ENCODE measurements at regions not wholly inside any gene's neighbourhood (a gene's known extent, or its start where the extent isn't known, plus 50 kb on each side); places are given as distances from the start of the nearest gene placed in this dataset.

DNA sequence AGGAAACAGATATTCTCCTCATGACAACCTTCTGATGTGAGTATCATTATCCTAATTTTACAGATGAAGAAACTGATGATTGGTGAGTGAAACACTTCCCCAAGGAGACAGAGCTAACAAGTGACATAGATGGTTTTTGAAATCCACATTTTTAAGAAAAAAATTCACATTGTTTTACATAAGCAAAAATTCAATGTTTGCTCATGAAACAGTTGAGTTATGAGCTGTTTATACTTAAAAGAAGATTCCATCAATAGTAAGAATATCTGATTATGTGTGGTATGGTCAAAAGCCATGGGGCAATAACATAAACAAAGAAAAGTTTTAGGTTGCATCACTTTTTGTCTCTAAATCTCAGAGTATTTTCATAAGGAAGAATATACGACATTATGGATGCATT, 167.9 kb upstream of the PAPPA start:
- DNase-seq (ENCODE audit: low spot score): no peak

DNA sequence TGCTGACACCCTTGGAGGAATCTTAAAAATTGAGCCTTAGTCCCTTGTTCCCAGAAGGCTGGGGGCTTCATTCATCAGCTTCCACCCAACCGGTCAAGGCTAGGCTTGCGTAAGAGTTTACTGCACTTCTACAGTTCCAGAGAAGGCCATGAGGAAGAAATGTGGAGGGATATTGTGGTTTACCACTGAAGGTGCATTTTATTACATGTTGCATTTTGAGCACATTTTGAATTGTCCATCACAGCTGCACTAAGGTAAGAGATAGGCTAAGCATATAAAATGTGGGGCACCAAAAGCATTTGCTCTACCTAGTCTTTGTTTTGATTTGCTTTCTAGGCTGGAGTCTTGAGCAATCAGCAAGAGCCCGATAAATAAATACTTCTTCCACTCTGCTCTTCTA, 167.1 kb upstream of the PAPPA start:
- no peak for DNase-seq (ENCODE audit: low spot score)

DNA sequence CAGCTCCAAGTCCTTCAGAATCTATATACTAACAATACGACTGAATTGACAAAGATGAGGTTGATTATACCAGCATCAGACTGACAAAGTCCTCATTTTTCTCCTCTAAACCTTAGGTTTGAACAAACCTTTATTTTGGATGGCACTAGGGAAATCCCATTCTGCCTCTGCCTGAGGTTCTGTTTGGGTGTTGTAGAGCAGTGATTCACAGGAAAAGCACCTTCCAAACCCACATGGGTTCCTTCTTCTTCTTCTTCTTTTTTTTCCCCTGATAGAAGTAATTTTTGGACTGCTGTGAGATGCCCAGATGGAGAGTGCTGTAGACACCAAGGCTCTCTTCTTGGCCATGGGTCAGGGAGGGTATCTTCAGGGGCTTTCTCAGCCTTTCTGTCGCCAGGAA, 164.9 kb upstream of the PAPPA start:
- DNase-seq (ENCODE audit: low spot score): no peak

DNA sequence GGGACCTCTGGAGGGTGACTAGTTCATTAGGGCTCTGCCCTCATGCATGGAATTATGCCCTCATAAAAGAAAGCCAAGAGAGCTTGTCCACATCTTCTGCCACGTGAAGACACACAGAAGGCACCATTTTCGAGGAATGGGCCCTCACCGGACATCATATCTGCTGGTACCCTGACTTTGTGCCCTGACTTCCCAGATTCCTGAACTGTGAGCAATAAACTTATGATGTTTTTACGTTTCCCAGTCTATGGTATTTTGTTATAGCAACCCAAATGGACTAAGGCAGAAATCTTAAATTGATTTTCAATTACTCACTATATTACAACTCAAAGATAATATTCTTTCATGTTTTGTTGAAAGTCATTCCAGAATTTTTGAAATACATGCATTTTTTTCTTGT, 163.8 kb upstream of the PAPPA start:
- no peak for DNase-seq (ENCODE audit: low spot score)

DNA sequence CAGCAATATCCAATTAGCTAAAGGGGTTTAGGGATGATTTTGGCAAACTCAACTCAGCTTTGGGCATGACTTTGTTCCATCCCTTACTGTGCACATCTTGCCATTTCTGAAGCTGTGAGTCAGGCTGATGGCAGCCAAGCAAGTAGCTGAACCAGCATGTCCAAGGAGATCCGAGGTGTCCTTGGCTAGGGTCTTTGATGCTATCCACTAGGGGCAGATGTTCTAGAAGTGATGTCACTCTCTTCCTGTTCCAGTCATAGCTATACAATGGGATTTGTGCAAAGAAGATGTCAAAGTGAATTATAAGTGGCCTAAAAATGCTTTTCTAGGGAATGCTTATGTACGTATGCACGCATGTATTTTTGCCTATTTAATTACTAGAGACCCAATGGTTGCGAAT, 160.8 kb upstream of the PAPPA start:
- DNase-seq (ENCODE audit: low spot score): no peak

DNA sequence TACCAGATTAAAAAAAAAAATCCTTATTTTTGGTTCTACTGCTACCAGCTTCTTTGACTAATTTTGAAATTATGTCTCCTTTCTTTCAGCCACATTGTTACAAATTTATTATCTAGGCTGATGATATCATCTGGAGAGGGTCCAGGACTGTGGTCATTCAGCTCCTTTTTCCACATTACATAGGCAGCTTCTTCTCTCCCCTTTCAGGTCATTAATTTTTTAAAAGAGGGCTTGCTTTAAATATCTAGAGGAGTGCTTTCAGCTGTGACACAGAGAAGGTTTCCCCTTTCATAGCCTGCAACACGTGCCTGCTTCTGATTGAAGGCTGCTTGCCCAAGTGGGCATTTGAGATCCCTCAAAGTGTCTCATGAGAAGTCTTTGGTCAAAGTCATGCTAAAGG, 155.7 kb upstream of the PAPPA start:
- no peak for DNase-seq (ENCODE audit: low spot score)

DNA sequence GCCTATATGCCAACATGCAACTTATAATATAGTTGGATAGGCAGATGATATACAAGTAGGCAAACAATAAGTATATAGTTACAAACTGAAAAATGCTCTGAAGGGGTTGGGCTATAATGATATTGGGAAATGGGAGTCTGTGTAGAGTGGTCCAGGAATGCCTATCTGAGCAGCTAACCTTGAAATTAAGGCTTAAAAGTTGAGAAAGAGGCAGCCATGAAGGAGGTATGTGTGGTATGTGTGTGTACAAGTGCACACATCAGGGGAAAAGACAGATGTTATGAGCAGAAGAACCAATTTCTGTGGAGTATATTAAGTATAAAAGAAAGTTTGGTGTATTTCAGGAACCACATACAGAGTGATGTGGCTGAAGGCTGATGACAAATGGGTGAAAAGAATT, 154.9 kb upstream of the PAPPA start:
- DNase-seq (ENCODE audit: low spot score): no peak

DNA sequence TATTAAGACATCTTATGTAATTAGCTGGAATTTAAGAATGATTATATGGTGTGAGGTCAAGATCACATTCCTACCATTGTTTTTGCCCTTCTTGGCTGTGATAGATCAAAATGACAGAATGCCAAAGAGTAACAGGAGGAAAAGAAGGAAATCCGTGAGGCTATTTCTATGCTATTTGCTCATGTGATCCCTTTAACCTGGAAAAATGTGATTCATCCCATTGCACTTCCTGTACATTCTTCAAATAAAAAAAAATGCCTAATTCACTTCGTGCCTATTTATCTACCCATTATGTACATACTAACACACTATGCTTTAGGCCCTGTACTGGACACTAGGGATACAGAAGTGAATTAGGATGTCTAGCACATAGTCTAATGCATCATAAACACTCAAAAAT, 154.1 kb upstream of the PAPPA start:
- no peak for DNase-seq (ENCODE audit: low spot score)

DNA sequence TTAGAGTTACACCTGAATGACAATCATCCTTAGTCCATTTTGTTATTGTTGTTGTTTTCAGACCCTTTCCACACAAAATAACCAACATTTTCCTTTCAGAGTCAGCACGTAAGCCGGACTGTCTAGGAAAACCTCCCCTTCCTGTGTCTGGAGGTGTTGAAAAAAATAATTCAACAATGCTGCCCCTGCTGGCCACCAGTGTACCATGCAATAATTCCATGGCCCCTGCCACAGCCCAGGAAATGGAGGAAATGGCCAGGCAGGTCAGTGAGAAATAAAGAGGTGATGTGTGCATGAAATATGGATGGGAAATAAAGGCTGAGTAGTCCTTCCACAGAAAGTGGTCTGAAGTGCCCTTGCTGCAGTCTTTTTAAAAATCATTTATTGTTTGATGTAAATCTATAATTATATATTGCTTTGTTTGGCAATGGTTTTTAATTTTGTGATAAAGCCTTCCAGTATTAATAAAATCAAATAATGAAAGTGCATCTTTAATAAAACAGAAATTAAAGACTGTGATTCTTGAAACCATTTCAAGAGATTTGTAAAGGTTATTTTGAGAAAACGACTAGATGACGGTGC, 152.8 kb upstream of the PAPPA start:
- DNase-seq (ENCODE audit: low spot score): no peak

DNA sequence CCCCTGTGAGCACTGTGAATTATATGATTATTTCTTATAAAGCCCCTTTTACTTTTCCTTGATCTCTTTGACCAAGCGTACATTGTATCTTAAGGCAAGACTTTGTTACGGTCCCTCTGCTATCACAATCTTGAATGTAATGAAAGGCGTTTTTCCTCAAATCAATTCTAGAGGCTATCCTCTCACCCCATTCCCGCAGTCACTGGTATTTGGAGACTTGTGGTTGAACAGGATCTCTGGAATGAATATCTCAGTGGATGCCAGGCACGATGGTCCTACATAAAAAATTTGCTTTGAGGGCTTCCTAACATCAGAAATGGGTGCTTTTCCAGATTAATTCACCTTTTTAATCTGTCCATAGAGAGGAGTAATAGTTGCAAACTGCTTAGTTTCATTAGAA, 151.4 kb upstream of the PAPPA start:
- DNase-seq (ENCODE audit: low spot score): no peak

DNA sequence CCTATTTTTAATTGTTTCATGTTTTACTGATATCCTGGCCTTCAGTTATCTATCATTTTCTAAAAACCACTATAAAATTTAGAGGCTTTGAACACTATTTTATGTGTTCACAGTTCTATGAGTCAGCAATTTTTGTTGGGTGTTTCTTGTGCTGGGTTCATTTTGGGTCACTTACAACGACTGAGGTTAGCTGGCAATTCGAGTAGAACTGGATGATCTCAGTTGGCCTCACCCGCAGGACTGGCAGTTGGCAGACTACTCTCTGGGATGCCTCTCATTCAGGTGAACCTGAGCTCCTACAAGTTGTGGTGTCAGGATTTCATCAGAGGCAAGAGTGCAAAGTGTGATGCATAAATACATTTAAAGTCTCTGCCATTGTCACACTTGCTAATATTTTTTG, 151.0 kb upstream of the PAPPA start:
- no peak for DNase-seq (ENCODE audit: low spot score)

DNA sequence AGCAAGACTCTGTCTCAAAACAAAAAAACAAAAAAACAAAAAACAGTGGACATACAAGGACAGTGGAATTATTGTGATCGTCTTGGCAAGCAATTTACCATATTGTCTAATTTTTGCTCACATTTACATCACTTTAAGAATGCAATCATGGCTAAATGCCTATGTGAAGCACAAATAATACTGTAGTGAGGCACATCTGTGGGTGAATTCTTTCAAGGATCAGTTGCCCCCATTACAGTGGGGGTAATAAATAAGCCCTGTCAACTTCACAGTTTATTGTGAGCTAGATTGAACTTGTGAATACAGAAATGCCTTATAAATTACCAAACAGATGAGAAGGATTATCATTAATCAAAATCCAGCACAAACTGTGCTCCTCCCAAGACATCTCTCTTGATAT, 150.2 kb upstream of the PAPPA start:
- no peak for DNase-seq (ENCODE audit: low spot score)

DNA sequence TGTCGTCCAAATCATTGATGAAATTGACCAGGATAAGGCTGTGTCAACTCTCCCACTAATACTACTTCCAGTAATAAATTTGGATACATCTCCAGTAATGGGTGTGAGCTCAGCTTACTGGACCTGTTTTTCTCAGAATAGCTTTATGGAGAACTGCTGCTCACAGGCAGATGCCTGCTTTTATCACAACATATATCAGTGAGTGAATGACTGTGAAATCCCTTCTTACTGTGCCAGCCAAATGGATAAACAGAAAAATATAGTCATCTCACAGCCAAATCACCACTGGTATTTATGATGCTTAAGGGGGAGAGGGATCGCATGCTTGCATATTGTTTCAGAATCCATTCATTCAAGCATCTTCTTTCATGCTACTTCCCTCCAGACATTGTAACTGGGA, 148.4 kb upstream of the PAPPA start:
- DNase-seq (ENCODE audit: low spot score): no peak

DNA sequence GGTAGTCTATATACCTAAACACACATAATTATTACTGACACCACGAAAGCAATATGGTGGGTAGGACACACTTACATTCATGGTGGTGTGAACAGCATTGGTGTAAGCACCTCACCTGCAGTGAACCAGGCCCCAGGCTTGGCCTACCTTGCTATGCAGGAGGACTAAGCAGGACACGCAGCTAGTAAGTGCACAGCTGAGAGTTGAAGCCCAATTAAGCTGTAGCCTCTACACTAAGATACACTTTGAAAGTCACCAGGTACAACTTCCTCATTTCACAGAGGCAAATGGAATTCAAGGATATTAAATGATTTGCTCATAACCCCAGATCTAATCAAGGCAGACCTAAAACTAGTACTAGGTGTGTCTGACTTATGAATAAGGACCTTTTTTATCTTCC, 145.8 kb upstream of the PAPPA start:
- DNase-seq (ENCODE audit: low spot score): no peak

DNA sequence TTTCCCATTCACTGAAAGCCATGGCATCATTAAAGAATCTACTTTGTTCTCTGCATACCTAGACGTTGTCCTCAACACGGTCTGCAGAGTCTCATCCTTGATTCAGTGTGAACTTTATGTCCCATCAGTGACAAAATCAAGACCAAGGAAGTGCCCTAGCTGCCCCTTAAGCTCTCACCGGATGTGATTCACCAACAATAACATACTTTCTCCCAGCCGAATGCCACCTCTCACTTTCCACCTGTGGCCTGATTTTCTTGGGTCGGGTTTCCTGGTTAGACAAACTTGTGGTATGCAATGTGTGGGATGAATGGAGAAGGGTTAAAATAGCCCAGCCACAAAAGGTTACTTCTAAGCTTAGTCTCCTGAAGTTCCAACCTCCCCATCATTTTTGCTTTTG, 145.3 kb upstream of the PAPPA start:
- peak; percentile 42 for DNase-seq (ENCODE audit: low spot score)

DNA sequence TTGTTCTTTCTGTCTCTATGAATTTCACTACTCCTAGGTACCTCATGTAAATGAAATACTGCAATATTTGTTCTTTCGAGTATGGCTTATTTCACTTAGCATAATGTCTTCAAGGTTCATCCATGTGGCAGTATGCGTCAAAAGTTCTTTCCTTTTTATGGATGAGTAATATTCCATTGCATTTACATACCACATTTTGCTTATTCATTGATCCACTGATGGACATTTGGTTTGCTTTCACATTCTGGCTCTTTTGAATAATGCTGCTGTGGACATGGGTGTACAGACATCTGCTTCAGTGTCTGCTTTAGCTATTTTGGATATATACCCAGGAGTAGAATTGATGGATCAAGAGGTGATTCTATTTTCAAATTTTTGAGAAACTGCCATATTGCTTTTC, 144.2 kb upstream of the PAPPA start:
- no peak for DNase-seq (ENCODE audit: low spot score)

DNA sequence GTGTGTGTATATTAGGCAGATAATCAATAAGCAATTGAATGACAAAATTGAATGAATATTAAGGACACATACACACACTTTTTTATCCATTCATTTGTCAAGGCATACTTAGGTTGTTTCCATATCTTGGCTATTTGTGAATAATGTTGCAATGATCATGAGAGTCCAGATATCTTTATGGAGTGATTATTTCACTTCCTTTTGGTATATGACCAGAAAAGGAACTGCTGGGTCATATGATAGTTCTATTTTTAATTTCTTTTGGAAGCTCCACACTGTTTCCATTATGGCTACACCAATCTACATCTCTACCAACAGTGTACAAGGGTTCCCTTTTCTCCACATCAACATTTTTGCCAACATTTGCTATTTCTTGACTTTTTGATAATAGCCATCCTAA, 137.7 kb upstream of the PAPPA start:
- no peak for DNase-seq (ENCODE audit: low spot score)

DNA sequence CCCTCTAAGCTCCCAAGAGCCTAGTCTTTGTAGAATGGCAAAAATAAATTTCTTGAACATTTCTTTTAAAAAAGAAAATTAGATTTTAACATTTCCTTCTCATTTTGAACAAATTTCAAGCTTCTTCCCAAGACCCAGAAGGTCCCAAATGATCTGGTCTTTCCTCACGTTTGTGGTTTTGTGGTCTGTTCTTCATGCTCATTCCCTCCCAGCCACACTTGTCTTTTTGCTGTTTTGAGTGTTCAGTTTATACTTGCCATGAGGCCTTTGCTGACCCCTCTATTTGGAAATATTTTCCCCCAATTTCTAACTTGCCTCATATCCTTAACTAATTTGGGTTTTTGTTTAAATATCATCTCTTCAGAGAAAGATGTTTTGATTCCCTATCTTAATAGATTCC, 133.4 kb upstream of the PAPPA start:
- no peak for DNase-seq (ENCODE audit: low spot score)

DNA sequence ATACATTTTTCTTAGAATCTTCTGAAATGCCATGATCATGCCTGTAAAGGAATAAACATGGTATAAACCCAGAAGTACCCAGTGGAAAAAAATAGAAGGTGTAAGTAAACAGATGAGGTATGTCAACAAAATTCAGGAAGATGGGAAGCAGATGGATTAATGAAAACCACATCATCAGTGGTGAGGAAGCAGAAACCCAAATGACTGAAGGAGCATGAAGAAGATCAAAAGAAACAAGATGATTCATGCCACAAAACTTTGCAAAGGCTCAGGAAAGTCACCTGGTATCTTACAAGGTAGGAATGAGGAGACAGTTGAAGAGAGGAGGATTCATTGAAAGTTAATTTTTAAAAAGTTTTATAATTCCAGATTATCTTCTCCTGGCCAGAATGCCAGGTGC, 132.8 kb upstream of the PAPPA start:
- DNase-seq (ENCODE audit: low spot score): peak; percentile 81

DNA sequence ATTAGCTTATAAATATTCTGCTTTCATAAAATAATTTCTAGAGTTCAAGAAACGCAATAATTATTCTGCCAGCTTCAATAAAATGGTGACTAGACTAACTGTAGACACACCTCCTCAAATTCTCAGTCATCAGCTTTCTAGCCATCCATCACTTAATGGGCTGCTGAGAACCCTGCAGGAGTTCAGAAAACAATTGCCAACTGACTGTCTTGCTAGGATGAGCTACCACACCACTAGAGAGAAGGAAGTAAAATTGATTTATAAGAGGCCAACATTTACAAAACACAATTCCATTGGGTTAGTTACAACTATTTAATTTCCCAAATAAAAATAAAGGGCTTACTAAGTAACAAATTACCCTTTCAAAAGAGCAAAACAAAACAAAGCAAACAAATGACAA, 126.5 kb upstream of the PAPPA start:
- no peak for DNase-seq (ENCODE audit: low spot score)

DNA sequence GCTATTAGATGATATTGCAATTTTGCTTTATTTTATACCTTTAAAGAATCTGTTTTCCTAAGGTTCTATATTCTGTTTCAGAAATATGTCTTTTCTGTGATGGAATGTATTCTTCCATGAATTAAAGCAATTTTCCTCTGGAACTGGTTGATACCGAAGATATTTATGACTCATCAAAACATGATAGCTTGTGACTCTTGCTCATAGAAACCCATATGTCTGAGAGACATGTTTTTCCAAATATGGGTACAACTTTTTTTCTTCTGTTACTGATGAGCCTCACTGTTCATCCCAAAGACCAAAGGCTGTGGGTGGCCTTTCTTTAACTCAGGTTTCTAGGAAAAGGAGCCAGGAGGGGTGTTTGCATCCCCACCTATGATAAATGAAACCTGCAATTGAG, 126.1 kb upstream of the PAPPA start:
- DNase-seq (ENCODE audit: low spot score): no peak

DNA sequence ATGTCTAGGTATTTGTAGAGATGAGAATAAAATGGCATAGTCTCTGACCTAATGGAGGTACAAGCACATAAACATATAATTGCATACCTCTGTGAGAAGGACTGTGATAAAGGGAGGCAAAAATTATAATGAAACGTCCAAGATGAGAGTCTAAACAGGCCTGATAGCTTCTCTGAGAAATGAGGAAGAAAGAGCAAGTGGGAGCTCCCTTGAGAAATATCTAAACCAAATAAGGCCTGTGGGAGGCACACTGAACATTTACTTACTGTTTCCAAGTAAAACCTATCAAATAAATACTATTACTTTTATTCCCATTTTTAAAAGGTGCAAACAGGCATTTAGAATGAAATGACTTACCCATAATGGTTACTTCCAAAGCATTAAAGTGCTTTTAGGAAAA, 125.6 kb upstream of the PAPPA start:
- DNase-seq (ENCODE audit: low spot score): no peak

DNA sequence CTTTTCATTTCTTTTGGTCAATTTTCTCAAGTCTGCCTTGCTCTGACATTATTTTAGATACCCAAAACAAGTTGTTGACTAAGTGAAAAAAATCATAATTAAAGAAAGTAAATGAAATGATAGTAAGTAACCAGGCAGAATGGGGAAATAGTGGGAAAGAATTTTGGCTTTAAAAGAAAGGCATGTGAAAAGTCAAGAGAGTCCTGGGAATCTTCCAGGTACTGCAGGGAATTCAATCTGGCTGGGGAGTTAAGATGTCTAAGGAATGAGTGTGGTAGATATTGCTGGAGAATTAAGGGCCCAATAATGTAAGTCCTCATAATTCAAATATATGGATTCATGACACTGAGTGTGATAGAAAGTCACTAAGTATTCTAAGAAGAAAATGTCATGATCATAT, 123.1 kb upstream of the PAPPA start:
- DNase-seq (ENCODE audit: low spot score): no peak

DNA sequence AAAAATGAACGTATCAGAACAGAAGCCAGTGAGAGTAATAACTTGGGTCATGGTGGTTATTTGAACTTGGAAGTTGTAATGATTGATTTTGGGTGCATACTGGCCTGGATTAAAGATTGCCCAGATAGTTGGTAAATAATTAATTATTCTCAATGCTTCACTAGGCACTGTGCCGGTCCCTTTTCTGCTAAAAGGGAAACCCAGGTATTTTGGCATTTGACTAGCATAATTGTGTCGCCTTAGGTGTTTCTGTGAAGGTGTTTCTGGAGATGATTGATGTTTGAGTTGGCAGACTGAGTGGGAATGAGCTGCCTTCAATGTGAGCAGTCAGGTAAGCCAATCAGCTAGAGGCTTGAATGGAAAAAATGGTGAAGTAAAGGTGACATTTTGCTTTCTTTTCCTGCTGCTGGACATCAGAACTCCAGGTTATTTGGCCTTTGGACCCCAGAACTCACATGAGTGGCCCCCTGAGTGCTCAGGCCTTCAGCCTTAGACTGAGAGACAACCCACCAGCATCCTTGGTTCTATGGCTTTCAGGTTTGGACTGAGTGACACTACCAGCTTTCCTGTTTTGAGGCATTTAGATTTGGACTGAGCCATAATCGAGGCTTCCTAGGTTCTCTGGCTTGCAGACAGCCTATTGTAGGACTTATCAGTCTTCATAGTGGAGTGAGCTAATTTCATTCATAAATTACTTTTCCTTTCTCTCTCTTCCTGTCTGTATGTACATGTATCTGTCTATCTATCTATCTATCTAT, 120.7 kb upstream of the PAPPA start:
- DNase-seq (ENCODE audit: low spot score): no peak
